Ovary (tissue), 7 donors: ENCODE measurements at regions not wholly inside any gene's neighbourhood (a gene's known extent, or its start where the extent isn't known, plus 50 kb on each side); places are given as distances from the start of the nearest gene placed in this dataset.

Experiments
- DNase-seq, 5 donors: peaks; one replicate each; pipeline ENCODE4 v3.0.0-alpha.2; 2019 to 2020
- H3K27ac ChIP-seq, 2 donors: fragments of 200-600 bp; one replicate each; pipeline versions ENCODE4 v1.5.1 to v1.8.0; 2019 to 2022
- H3K27me3 ChIP-seq: fragments of 200-600 bp; one replicate; pipeline ENCODE4 v1.8.0; 2022
- H3K36me3 ChIP-seq: fragments of 200-600 bp; sonication (generic); one replicate; pipeline ENCODE4 v1.5.1; 2019
- H3K4me1 ChIP-seq: one replicate; pipeline ENCODE4 v1.8.1; 2013; ENCODE audit warnings: mild to moderate bottlenecking, moderate library complexity; ENCODE audit not compliant: insufficient read depth
- H3K4me3 ChIP-seq: fragments of 200-600 bp; sonication (generic); one replicate; pipeline ENCODE4 v1.5.1; 2017
- H3K9me3 ChIP-seq, 2 donors: fragments of 200-600 bp in 1 of 2; sonication (generic) in 1 of 2; one replicate each; pipeline versions ENCODE4 v1.5.1 to v1.8.1; 2013 to 2019; ENCODE audit warnings: mild to moderate bottlenecking in 1 of 2, moderate library complexity in 1 of 2
- EP300 ChIP-seq: sonication (generic); formaldehyde crosslinking; IDR thresholded peaks from one replicate; pipeline ENCODE4 v1.6.1; 2017; ENCODE audit warnings: antibody characterized with exemption
- POLR2A ChIP-seq: fragments of 450-650 bp; IDR thresholded peaks from one replicate; pipeline ENCODE4 v1.6.1; 2017; ENCODE audit warnings: antibody characterized with exemption, mild to moderate bottlenecking, moderate library complexity
- WGBS, 3 donors: extraction: QIAGEN DNeasy Blood & Tissue Kit in 1 of 3; methylation state at CpG; one replicate each; pipeline versions ENCODE4 v1.1.5 to v1.1.7; 2013 to 2017; 5-methylcytosine and 5-hydroxymethylcytosine counted together
- intact Hi-C, 4 donors: fragments of 100-400 bp; cut with DNase I; formaldehyde crosslinking; loops; one replicate each; pipeline versions ENCODE4 v1.11.0 to v1.15.1; 2022 to 2023
- TF ChIP-seq, protein P1 (sequence below), 3 donors: fragments of 450-650 bp in 2 of 3; fragments of 200-600 bp in 1 of 3; IDR thresholded peaks; one replicate each; pipeline versions ENCODE4 v1.5.1 to v1.8.0; 2016 to 2022; ENCODE audit warnings: antibody characterized with exemption in 3 of 3, mild to moderate bottlenecking in 1 of 3
- donor health status: DM: no; HTN: no; CAD: no; lungs with moderate emphysema.
- donor health status: DM: no; HTN: no; CAD: no.
- donor health status: Bipolar disorder and iron deficiency.
- donor health status: DM: no; HTN: no; CAD: no.
- donor health status: DM: yes; HTN: yes; CAD: no.

DNA sequence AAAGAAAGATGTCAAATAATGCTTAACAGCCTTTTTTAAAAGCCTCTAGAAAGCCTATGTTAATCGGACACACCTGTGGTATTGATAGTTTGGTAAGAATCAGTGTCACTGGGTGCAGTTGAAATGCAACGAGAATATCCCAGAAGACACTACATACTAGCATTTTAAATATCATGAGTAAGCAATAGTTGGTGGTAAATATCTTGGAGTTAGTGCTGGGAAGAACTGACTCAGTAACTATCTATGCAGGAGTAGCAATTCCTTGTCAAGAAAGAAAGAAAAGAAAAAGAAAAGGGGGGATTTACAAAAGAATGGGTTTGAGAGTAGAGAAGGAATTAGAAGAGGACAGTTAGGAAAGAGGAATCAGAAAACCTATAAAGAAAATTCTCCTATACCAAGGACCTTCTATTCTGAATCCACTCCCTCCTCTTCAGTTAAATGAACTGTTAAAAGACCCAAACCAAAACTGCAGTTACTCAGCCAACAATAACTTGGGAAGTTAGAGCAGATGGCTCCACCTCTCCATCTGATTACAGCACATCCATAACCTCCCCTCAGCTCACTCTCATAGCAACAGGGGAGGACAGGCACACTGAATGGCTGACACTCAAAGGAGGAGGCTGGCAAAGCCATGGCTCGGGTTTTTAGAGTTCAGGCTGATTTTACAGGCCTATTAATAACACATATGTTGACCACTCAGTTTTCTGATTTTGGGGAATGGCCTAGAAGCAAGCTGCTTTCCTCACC is 207.6 kb upstream of the MDFIC2 start:
- no peak overlapping the region for H3K27ac ChIP-seq
- no peaks in the 10 kb centered on the region for H3K9me3 ChIP-seq
- 77 to 78% (median 78%) methylated on average over 3 of the region's 3 CpGs for WGBS, 3 donors
- H3K36me3 ChIP-seq: no peaks in the 10 kb centered on the region
- TF ChIP-seq POLR2A (no peak), EP300 (no peak)
- TF ChIP-seq, protein P1, sequence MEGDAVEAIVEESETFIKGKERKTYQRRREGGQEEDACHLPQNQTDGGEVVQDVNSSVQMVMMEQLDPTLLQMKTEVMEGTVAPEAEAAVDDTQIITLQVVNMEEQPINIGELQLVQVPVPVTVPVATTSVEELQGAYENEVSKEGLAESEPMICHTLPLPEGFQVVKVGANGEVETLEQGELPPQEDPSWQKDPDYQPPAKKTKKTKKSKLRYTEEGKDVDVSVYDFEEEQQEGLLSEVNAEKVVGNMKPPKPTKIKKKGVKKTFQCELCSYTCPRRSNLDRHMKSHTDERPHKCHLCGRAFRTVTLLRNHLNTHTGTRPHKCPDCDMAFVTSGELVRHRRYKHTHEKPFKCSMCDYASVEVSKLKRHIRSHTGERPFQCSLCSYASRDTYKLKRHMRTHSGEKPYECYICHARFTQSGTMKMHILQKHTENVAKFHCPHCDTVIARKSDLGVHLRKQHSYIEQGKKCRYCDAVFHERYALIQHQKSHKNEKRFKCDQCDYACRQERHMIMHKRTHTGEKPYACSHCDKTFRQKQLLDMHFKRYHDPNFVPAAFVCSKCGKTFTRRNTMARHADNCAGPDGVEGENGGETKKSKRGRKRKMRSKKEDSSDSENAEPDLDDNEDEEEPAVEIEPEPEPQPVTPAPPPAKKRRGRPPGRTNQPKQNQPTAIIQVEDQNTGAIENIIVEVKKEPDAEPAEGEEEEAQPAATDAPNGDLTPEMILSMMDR (IDR thresholded peaks at IDR 0.05): no peak
- DNase-seq: no peak
- intact Hi-C loops: no loop called here
- no peaks in the 10 kb centered on the region for H3K4me1 ChIP-seq
- no peaks in the 10 kb centered on the region for H3K27me3 ChIP-seq
- no peak overlapping the region for H3K4me3 ChIP-seq

DNA sequence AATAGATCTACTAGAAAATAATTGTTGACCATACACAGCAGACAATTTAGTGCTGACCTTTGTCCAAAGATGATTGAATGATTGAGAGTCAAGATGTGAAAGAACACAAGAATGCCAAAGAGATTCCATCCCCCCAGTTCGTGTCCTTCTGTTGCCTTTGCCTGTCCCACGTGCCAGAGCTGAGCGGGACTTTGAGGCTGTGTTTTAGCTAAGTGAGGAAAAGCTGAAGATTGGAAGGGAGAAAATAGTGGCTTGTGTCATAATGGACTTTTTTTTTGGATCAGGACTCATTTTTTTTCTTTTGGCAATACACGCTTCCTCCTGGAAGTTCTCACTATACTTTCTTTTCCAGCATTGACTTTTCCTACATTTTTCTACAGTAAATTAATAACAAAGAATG is 206.6 kb upstream of the MDFIC2 start:
- Histone ChIP-seq H3K4me3 (no peak overlapping the region), H3K9me3 (no peaks in the 10 kb centered on the region), H3K27ac (no peak overlapping the region), H3K4me1 (no peaks in the 10 kb centered on the region), H3K27me3 (no peaks in the 10 kb centered on the region), H3K36me3 (no peaks in the 10 kb centered on the region)
- intact Hi-C loops: no loop called here
- WGBS, 3 donors: 74 to 90% (median 84%) methylated on average over 4 of the region's 4 CpGs
- TF ChIP-seq, protein P1 (IDR thresholded peaks at IDR 0.05): no peak
- TF ChIP-seq POLR2A (no peak), EP300 (no peak)
- DNase-seq: no peak

DNA sequence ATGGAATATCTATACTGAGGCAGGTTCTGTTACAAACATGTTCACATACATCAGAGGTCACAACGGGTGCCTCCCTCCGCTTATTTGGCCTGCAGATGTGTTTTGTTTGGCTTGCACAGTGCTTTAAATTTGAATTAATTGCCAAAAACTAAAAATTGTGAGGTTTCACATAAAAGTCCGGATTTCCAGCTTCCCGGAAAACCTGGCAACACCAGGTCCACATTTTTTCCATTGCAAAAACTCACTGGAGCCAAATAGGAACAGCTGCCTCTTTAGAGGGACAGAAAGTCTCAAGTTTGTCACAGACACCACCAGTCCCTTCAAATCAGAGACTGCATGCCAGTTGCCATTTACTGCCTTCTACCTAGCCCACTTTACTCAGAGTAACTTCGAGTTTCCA is 205.9 kb upstream of the MDFIC2 start:
- no peak overlapping the region for H3K4me3 ChIP-seq
- no peak for TF ChIP-seq POLR2A
- TF ChIP-seq, protein P1 (IDR thresholded peaks at IDR 0.05): no peak
- TF ChIP-seq EP300: no peak
- WGBS, 3 donors: 4 to 16% (median 12%) methylated on average over 5 of the region's 5 CpGs
- no peak overlapping the region for H3K27ac ChIP-seq
- intact Hi-C loops: no loop called here
- no peak for DNase-seq
- H3K4me1 ChIP-seq: no peaks in the 10 kb centered on the region
- no peaks in the 10 kb centered on the region for H3K27me3 ChIP-seq
- H3K36me3 ChIP-seq: no peaks in the 10 kb centered on the region
- H3K9me3 ChIP-seq: no peaks in the 10 kb centered on the region

DNA sequence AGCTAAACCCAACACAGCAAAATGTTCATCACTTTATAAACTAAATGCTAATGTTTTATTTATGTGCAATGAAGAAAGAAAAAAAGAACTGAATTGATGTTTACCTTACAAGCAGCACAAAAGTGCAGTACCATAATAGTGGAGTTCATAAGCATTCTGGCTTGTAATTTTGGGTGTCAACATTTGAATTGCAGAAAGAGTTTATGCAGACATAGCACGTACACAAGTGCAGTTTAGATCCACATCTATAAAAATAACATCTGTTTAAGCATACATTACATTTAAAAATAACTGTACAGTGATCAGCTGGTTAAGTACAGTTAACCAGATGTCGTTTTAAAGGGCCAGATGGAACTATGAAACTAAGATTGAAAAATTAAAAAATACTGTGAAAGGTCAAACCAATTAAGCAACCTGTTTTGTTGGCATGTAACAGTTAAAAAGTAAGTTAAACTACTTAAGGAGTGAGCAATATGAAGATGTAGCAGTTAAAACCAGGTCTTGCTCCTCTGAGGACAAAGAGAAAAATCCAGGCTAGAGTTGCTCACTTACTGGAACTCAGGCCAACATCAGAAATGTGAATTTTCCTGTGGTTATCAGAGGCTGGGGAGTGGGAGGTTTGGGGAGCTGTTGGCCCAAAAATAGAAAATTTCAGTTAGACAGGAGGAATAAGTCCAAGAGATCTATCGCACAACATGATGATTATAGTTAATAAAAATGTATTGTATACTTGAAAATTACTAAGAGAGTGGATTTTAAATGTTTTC is 204.9 kb upstream of the MDFIC2 start:
- WGBS, 3 donors: 37 to 40% (median 39%) methylated on average over 3 of the region's 3 CpGs
- no peak overlapping the region for H3K4me3 ChIP-seq
- H3K36me3 ChIP-seq: no peaks in the 10 kb centered on the region
- TF ChIP-seq POLR2A: no peak
- no peak for TF ChIP-seq EP300
- TF ChIP-seq, protein P1 (IDR thresholded peaks at IDR 0.05): no peak
- intact Hi-C loops: no loop called here
- DNase-seq: no peak
- no peak overlapping the region for H3K27ac ChIP-seq
- no peaks in the 10 kb centered on the region for H3K9me3 ChIP-seq
- no peaks in the 10 kb centered on the region for H3K27me3 ChIP-seq
- no peaks in the 10 kb centered on the region for H3K4me1 ChIP-seq
